SK-N-MC (cell line): ENCODE measurements at regions not wholly inside any gene's neighbourhood (a gene's known extent, or its start where the extent isn't known, plus 50 kb on each side); places are given as distances from the start of the nearest gene placed in this dataset.

Experiments used
- EZH2 ChIP-seq: fragments of 200-600 bp; sonication (generic); IDR thresholded peaks from one replicate; pipeline ENCODE4 v1.6.1; 2017; ENCODE audit warnings: antibody characterized with exemption
- FOXP2 ChIP-seq: optimal IDR thresholded peaks from 2 replicates; pipeline ENCODE3; 2011; ENCODE audit warnings: mild to moderate bottlenecking, moderate library complexity; ENCODE audit not compliant: insufficient read depth; ENCODE audit errors: extremely low read length, control extremely low read depth
- POLR2AphosphoS5 ChIP-seq: IDR thresholded peaks from 2 replicates; pipeline ENCODE4 v1.6.1; 2012; ENCODE audit warnings: mild to moderate bottlenecking, low read depth, low read length, borderline replicate concordance

GRCh38 chr3:21017115-21017852 lies 733.7 kb downstream of the ZNF385D start:
- no peak for TF ChIP-seq EZH2
- no peak for TF ChIP-seq POLR2AphosphoS5
- TF ChIP-seq FOXP2 = no peak
